22Rv1 (cell line): ENCODE measurements at regions not wholly inside any gene's neighbourhood (a gene's known extent, or its start where the extent isn't known, plus 50 kb on each side); places are given as distances from the start of the nearest gene placed in this dataset.

Source experiments
- H3K27ac ChIP-seq: fragments of 450-650 bp; 2 replicates; pipeline ENCODE4 v1.5.1; 2017
- CTCF ChIP-seq: fragments of 450-650 bp; IDR thresholded peaks from 2 replicates; pipeline ENCODE4 v1.5.1; 2017; ENCODE audit warnings: mild to moderate bottlenecking
- ZFX ChIP-seq: fragments of 450-650 bp; IDR thresholded peaks from 2 replicates; pipeline ENCODE4 v1.6.1; 2017; ENCODE audit warnings: antibody characterized with exemption, borderline replicate concordance

GRCh38 chr5:106094204-106094607, 1576.5 kb downstream of the EFNA5 start:
- TF ChIP-seq ZFX: no peak
- TF ChIP-seq CTCF: no peak
- no peak overlapping the region for H3K27ac ChIP-seq

GRCh38 chr5:106093134-106093533, 1577.6 kb downstream of the EFNA5 start:
- no peak overlapping the region for H3K27ac ChIP-seq
- TF ChIP-seq CTCF (no peak), ZFX (no peak)

- TF ChIP-seq ZFX: no peak
- no peak for TF ChIP-seq CTCF
- H3K27ac ChIP-seq: no peak overlapping the region
These were observed 1578.3 kb downstream of the EFNA5 start for GRCh38 chr5:106092455-106092854.

- TF ChIP-seq CTCF (no peak), ZFX (no peak)
- H3K27ac ChIP-seq: no peak overlapping the region
These were observed 1581.7 kb downstream of the EFNA5 start for GRCh38 chr5:106089073-106089472.

GRCh38 chr5:106088462-106088861, 1582.3 kb downstream of the EFNA5 start:
- no peak overlapping the region for H3K27ac ChIP-seq
- TF ChIP-seq CTCF: no peak
- no peak for TF ChIP-seq ZFX

- TF ChIP-seq CTCF (no peak), ZFX (no peak)
These were observed 1584.4 kb downstream of the EFNA5 start for GRCh38 chr5:106086352-106086751.

GRCh38 chr5:106085556-106085955, 1585.2 kb downstream of the EFNA5 start:
- TF ChIP-seq ZFX (no peak), CTCF (no peak)

More at GRCh38 chr5:106086352-106086751, 1584.4 kb downstream of the EFNA5 start:
- H3K27ac ChIP-seq: no peak overlapping the region

More at GRCh38 chr5:106085556-106085955, 1585.2 kb downstream of the EFNA5 start:
- no peak overlapping the region for H3K27ac ChIP-seq
